Tibial artery (tissue), 4 donors: ENCODE measurements at regions not wholly inside any gene's neighbourhood (a gene's known extent, or its start where the extent isn't known, plus 50 kb on each side); places are given as distances from the start of the nearest gene placed in this dataset.

Experiments
- DNase-seq, 2 donors: peaks; one replicate each; pipeline ENCODE4 v3.0.0-alpha.2; 2019
- H3K27ac ChIP-seq, 2 donors: fragments of 200-600 bp; sonication (generic) in 1 of 2; 1 replicate in 1 of 2; 2 replicates in 1 of 2; pipeline ENCODE4 v1.5.1; 2018 to 2019; ENCODE audit warnings: mild to moderate bottlenecking in 1 of 2
- H3K27me3 ChIP-seq, 2 donors: fragments of 200-600 bp; sonication (generic) in 1 of 2; one replicate each; pipeline versions ENCODE4 v1.5.1 to v1.6.0; 2016 to 2019
- H3K36me3 ChIP-seq, 3 donors: fragments of 200-600 bp; sonication (generic) in 2 of 3; one replicate each; pipeline ENCODE4 v1.5.1; 2016 to 2019; ENCODE audit warnings: mild to moderate bottlenecking in 2 of 3
- H3K4me1 ChIP-seq, 4 donors: fragments of 200-600 bp; sonication (generic) in 2 of 4; 1 replicate in 3 of 4; 2 replicates in 1 of 4; pipeline ENCODE4 v1.5.1; 2016 to 2019
- H3K4me3 ChIP-seq, 2 donors: fragments of 200-600 bp; sonication (generic) in 1 of 2; 1 replicate in 1 of 2; 2 replicates in 1 of 2; pipeline ENCODE4 v1.5.1; 2018 to 2019; ENCODE audit warnings: mild to moderate bottlenecking in 2 of 2
- H3K9me3 ChIP-seq, 3 donors: fragments of 200-600 bp; sonication (generic) in 1 of 3; one replicate each; pipeline ENCODE4 v1.5.1; 2016 to 2019
- CTCF ChIP-seq, 2 experiments: fragments of 200-600 bp in 1 of 2; fragments of 450-650 bp in 1 of 2; IDR thresholded peaks; one replicate each; pipeline ENCODE4 v1.5.1; 2017 to 2019; ENCODE audit warnings: antibody characterized with exemption in 2 of 2, mild to moderate bottlenecking in 1 of 2, moderate library complexity in 1 of 2
- intact Hi-C: fragments of 100-400 bp; cut with DNase I; formaldehyde crosslinking; loops from one replicate; pipeline ENCODE4 v1.15.0; 2023; ENCODE audit warnings: low total_unique reads

GRCh38 chr12:97305651-97306050 is 157.0 kb upstream of the RMST start:
- intact Hi-C loops, result no loop called here
- DNase-seq, result no peak
- Histone ChIP-seq H3K4me1 (no peaks in the 10 kb centered on the region), H3K4me3 (no peak overlapping the region), H3K9me3 (no peaks in the 10 kb centered on the region), H3K27me3 (no peaks in the 10 kb centered on the region), H3K36me3 (no peaks in the 10 kb centered on the region), H3K27ac (no peak overlapping the region)
- no peak for TF ChIP-seq CTCF (IDR thresholded peaks at IDR 0.05)

GRCh38 chr12:97306147-97306546 is 156.5 kb upstream of the RMST start:
- Histone ChIP-seq H3K4me1 (no peaks in the 10 kb centered on the region), H3K36me3 (no peaks in the 10 kb centered on the region), H3K4me3 (no peak overlapping the region), H3K9me3 (no peaks in the 10 kb centered on the region), H3K27ac (no peak overlapping the region), H3K27me3 (no peaks in the 10 kb centered on the region)
- no peak for DNase-seq
- TF ChIP-seq CTCF (IDR thresholded peaks at IDR 0.05), result no peak
- intact Hi-C loops, result no loop called here

- Histone ChIP-seq H3K9me3 (no peaks in the 10 kb centered on the region), H3K36me3 (no peaks in the 10 kb centered on the region), H3K4me1 (no peaks in the 10 kb centered on the region), H3K27me3 (no peaks in the 10 kb centered on the region), H3K27ac (no peak overlapping the region), H3K4me3 (no peak overlapping the region)
- intact Hi-C loops, result no loop called here
- peak; percentile 56 to 63 for TF ChIP-seq CTCF (IDR thresholded peaks at IDR 0.05)
- DNase-seq, result no peak
Measured at GRCh38 chr12:97308576-97309198, 153.9 kb upstream of the RMST start.

- Histone ChIP-seq H3K36me3 (no peaks in the 10 kb centered on the region), H3K9me3 (no peaks in the 10 kb centered on the region), H3K4me3 (no peak overlapping the region), H3K27me3 (no peaks in the 10 kb centered on the region), H3K4me1 (no peaks in the 10 kb centered on the region), H3K27ac (no peak overlapping the region)
- intact Hi-C loops, result no loop called here
- TF ChIP-seq CTCF (IDR thresholded peaks at IDR 0.05), result no peak
- DNase-seq, result no peak
Measured at GRCh38 chr12:97309921-97310320, 152.7 kb upstream of the RMST start.

DNA sequence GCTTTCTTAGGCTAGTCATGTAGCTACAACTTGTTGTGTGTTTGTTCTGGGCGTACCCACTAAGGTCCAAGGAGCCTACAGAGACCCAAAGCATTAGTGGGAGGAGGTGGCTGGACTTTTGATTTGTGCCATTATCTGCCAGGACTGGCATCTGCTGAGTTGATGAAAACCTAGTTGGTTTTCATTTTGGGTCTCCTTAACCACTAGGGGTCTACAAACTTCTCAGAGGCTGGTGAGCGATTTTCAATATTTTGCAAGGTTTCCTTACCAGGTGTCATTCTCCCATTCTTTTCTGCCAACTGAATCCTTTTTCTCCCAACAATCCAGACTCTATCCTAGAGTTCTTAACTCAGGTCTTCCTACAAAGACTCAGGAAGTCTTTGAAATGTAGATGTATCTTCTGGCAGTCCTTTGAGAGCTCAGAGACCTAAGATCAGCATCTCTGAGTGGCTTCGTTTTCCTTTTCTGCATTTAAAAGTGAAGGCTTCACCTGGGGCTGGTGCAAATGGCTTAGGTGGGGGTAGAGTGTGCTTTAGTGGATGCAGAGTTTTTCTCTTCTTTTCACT is 150.0 kb upstream of the RMST start:
- intact Hi-C loops, result no loop called here
- no peak for TF ChIP-seq CTCF (IDR thresholded peaks at IDR 0.05)
- no peak for DNase-seq
- Histone ChIP-seq H3K4me1 (no peaks in the 10 kb centered on the region), H3K4me3 (no peak overlapping the region), H3K27me3 (no peaks in the 10 kb centered on the region), H3K9me3 (no peaks in the 10 kb centered on the region), H3K36me3 (no peaks in the 10 kb centered on the region), H3K27ac (no peak overlapping the region)
